ENCODE measurements at regions not wholly inside any gene's neighbourhood (a gene's known extent, or its start where the extent isn't known, plus 50 kb on each side); places are given as distances from the start of the nearest gene placed in this dataset.
A peak's percentile ranks its signal among the peaks of the same experiment; 100 is the strongest.

GRCh38 chr6:11291582-11291981, 59.1 kb upstream of the NEDD9 start:
- no peaks in the 10 kb centered on the region for H3K27me3 ChIP-seq (ENCODE audit: insufficient read depth)
- H3K36me3 ChIP-seq (replicated peaks in 1 of 2; ENCODE audit: control insufficient read depth in 1 of 2, insufficient read depth in 2 of 2, low read length in 1 of 2) = peaks cover 0 to 2% of the 10 kb centered on the region in 2 experiments
- TF ChIP-seq USF1 (IDR thresholded peaks at IDR 0.05; ENCODE audit: borderline replicate concordance, low read depth) = no peak
- no peak for TF ChIP-seq PBX3 (IDR thresholded peaks at IDR 0.05)
- TF ChIP-seq FOXM1 (IDR thresholded peaks at IDR 0.05; ENCODE audit: low read depth) = no peak
- no peak for TF ChIP-seq USF2 (IDR thresholded peaks at IDR 0.05; ENCODE audit: borderline replicate concordance, low read depth, low read length)
- TF ChIP-seq TEAD4 (IDR thresholded peaks at IDR 0.05; ENCODE audit: borderline replicate concordance, insufficient read depth) = no peak
- no peak for TF ChIP-seq NFIC (IDR thresholded peaks at IDR 0.05; ENCODE audit: borderline replicate concordance)
- TF ChIP-seq CHD2 (IDR thresholded peaks at IDR 0.05; ENCODE audit: low read length, partially characterized antibody) = no peak
- POLR2A ChIA-PET = no interaction called here
- no peak overlapping the region for H3K4me3 ChIP-seq (ENCODE audit: low read depth in 2 of 2, low read length in 1 of 2)
- no peak overlapping the region for H3K4me2 ChIP-seq
- H3K9me2 ChIP-seq = no peaks in the 10 kb centered on the region
- H3K9ac ChIP-seq = no peak overlapping the region
- no peaks in the 10 kb centered on the region for H3F3A ChIP-seq (replicated peaks; ENCODE audit: insufficient read depth)
- CTCF ChIA-PET = interaction anchor here (1.3 kb wide), 1 partner anchor 117 kb away, joined by 3 read pairs; no protein-coding TSS in a partner anchor
- no peak for DNase-seq
- H2AFZ ChIP-seq (ENCODE audit: low read depth) = no peak overlapping the region
- H3K27ac ChIP-seq (ENCODE audit: low read depth in 2 of 2, low read length in 1 of 2) = peak overlapping the region in 1 of 2 experiments; percentile 16; a peak in 1 of 4 replicates
- no peaks in the 10 kb centered on the region for H4K20me1 ChIP-seq (ENCODE audit: insufficient read depth)
- H3K4me1 ChIP-seq (ENCODE audit: control insufficient read depth in 1 of 2, insufficient read depth in 2 of 2, low read depth in 1 of 2, low read length in 1 of 2) = peaks cover 0 to 4% of the 10 kb centered on the region in 2 experiments; a peak in 1 of 4 replicates
- no peaks in the 10 kb centered on the region for H3K79me2 ChIP-seq (ENCODE audit: insufficient read depth)
- no peaks in the 10 kb centered on the region for H3K9me3 ChIP-seq
- 82% methylated on average over 4 of the region's 4 CpGs for WGBS (ENCODE audit: low lambda C conversion rate)

DNA sequence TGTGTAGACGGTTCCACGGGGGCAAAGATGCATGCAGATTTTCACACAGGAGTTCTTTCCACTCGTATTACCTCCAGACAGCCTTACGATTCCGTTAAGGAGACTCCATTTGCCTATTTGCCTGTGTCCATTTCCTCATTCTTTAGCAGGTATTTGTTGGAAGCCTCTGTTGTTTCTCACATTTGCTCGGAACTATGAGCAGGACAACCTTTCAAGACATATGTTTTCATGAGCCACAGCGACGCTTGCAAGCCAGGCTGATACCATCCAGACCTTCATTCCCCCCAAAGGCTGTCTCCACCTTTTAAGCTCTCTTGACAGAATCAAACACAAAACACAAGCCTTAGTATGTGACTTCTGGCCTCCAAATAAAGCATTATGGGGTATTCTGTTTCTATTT, 57.6 kb upstream of the NEDD9 start:
- Histone ChIP-seq H4K20me1 (ENCODE audit: insufficient read depth) (no peaks in the 10 kb centered on the region), H3K9ac (no peak overlapping the region), H3K9me2 (no peaks in the 10 kb centered on the region), H3K79me2 (ENCODE audit: insufficient read depth) (no peaks in the 10 kb centered on the region), H3K27me3 (ENCODE audit: insufficient read depth) (no peaks in the 10 kb centered on the region), H3K4me3 (ENCODE audit: low read depth in 2 of 2, low read length in 1 of 2) (no peak overlapping the region), H3K4me2 (no peak overlapping the region), H3K9me3 (no peaks in the 10 kb centered on the region; the same call in 1 of the 2 replicates), H2AFZ (ENCODE audit: low read depth) (no peak overlapping the region), H3K36me3 (replicated peaks in 1 of 2; ENCODE audit: control insufficient read depth in 1 of 2, insufficient read depth in 2 of 2, low read length in 1 of 2) (peaks cover 0 to 4% of the 10 kb centered on the region in 2 experiments), H3F3A (replicated peaks; ENCODE audit: insufficient read depth) (no peaks in the 10 kb centered on the region), H3K27ac (ENCODE audit: low read depth in 2 of 2, low read length in 1 of 2) (no peak overlapping the region), H3K4me1 (ENCODE audit: control insufficient read depth in 1 of 2, insufficient read depth in 2 of 2, low read depth in 1 of 2, low read length in 1 of 2) (peaks cover 0 to 4% of the 10 kb centered on the region in 2 experiments; a peak in 1 of 4 replicates)
- DNase-seq = no peak
- CTCF ChIA-PET = interaction anchor here (1.0 to 1.3 kb wide), 2 partner anchors 115 to 207 kb away, joined by 3 read pairs; no protein-coding TSS in a partner anchor
- TF ChIP-seq GATA2 (CRISPR knock-in tag; IDR thresholded peaks at IDR 0.05) = no peak
- TF ChIP-seq CHD2 (IDR thresholded peaks at IDR 0.05; ENCODE audit: low read length, partially characterized antibody) = no peak
- POLR2A ChIA-PET = no interaction called here
- 84% methylated on average over 8 of the region's 8 CpGs for WGBS (ENCODE audit: low lambda C conversion rate)
